H1 (cell line): ENCODE measurements at regions not wholly inside any gene's neighbourhood (a gene's known extent, or its start where the extent isn't known, plus 50 kb on each side); places are given as distances from the start of the nearest gene placed in this dataset.

Experiments used
- EP300 ChIP-seq, 2 experiments: IDR thresholded peaks; 1 replicate in 1 of 2; 2 replicates in 1 of 2; pipeline ENCODE4 v1.6.1; 2011 to 2012; ENCODE audit warnings: low read depth in 2 of 2, low read length in 2 of 2, mild to moderate bottlenecking in 2 of 2, borderline replicate concordance in 1 of 2, inconsistent platforms in 1 of 2, moderate library complexity in 1 of 2
- KDM5A ChIP-seq: fragments of 200-600 bp; IDR thresholded peaks from 2 replicates; pipeline ENCODE4 v1.7.1; 2012; ENCODE audit warnings: mild to moderate bottlenecking, low read length, inconsistent platforms, mixed read lengths

GRCh38 chr21:27772816-27773215, 805.9 kb upstream of the ADAMTS5 start (continued):
- TF ChIP-seq KDM5A (no peak), EP300 (IDR thresholded peaks at IDR 0.05; ENCODE audit: borderline replicate concordance in 1 of 2, low read depth in 2 of 2, low read length in 2 of 2) (no peak)
